Suprapubic skin (tissue), 4 donors: ENCODE measurements at regions not wholly inside any gene's neighbourhood (a gene's known extent, or its start where the extent isn't known, plus 50 kb on each side); places are given as distances from the start of the nearest gene placed in this dataset.
"Not testable (repeated sequence)": the region's sequence is repeated elsewhere in the genome, so short reads cannot be mapped to it uniquely, and the experiment has no call there.

Experiments used
- EP300 ChIP-seq: sonication (generic); formaldehyde crosslinking; IDR thresholded peaks from one replicate; pipeline ENCODE4 v1.6.1; 2017; ENCODE audit warnings: antibody characterized with exemption
- POLR2A ChIP-seq, 2 donors: fragments of 450-650 bp; IDR thresholded peaks; one replicate each; pipeline ENCODE4 v1.6.1; 2017; ENCODE audit warnings: antibody characterized with exemption in 2 of 2, mild to moderate bottlenecking in 2 of 2, moderate library complexity in 2 of 2
- POLR2AphosphoS5 ChIP-seq, 3 donors: sonication (generic); formaldehyde crosslinking; IDR thresholded peaks; one replicate each; pipeline ENCODE4 v1.6.1; 2017; ENCODE audit warnings: antibody characterized with exemption in 3 of 3
- TF ChIP-seq, protein P1 (sequence below), 2 donors: fragments of 200-600 bp in 1 of 2; fragments of 450-650 bp in 1 of 2; sonication (generic) in 1 of 2; IDR thresholded peaks; one replicate each; pipeline ENCODE4 v1.5.1; 2016 to 2019; ENCODE audit warnings: antibody characterized with exemption in 2 of 2, mild to moderate bottlenecking in 1 of 2, moderate library complexity in 1 of 2

DNA sequence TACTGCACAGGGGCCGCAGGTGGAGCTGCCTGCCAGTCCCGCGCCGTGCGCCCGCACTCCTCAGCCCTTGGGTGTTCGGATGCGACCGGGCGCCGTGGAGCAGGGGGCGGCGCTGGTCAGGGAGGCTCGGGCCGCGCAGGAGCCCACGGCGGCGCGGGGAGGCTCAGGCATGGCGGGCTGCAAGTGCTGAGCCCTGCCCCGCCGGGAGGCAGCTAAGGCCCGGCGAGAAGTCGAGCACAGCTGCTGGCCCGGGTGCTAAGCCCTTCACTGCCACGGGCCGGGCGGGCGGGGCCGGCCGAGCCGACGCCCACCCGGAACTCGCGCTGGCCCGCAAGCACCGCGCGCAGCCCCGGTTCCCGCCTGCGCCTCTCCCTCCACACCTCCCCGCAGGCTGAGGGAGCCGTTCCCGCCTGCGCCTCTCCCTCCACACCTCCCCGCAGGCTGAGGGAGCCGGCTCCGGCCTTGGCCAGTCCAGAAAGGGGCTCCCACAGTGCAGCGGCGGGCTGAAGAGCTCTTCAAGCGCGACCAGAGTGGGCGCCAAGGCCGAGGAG is 653.7 kb downstream of the NR2F2 start:
- not testable (repeated sequence) for TF ChIP-seq POLR2A (IDR thresholded peaks at IDR 0.05); POLR2AphosphoS5 (IDR thresholded peaks at IDR 0.05); EP300
- TF ChIP-seq, protein P1, sequence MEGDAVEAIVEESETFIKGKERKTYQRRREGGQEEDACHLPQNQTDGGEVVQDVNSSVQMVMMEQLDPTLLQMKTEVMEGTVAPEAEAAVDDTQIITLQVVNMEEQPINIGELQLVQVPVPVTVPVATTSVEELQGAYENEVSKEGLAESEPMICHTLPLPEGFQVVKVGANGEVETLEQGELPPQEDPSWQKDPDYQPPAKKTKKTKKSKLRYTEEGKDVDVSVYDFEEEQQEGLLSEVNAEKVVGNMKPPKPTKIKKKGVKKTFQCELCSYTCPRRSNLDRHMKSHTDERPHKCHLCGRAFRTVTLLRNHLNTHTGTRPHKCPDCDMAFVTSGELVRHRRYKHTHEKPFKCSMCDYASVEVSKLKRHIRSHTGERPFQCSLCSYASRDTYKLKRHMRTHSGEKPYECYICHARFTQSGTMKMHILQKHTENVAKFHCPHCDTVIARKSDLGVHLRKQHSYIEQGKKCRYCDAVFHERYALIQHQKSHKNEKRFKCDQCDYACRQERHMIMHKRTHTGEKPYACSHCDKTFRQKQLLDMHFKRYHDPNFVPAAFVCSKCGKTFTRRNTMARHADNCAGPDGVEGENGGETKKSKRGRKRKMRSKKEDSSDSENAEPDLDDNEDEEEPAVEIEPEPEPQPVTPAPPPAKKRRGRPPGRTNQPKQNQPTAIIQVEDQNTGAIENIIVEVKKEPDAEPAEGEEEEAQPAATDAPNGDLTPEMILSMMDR (IDR thresholded peaks at IDR 0.05), result not testable (repeated sequence)
